HG03575 (cell line): ENCODE measurements at regions not wholly inside any gene's neighbourhood (a gene's known extent, or its start where the extent isn't known, plus 50 kb on each side); places are given as distances from the start of the nearest gene placed in this dataset.

Experiments used
- ATAC-seq: cut with Tn5 transposase; IDR thresholded peaks from one replicate; pipeline ENCODE4 v1.9.1; 2021; ENCODE audit not compliant: unreplicated experiment, insufficient number of reproducible peaks, low FRiP score; ENCODE audit errors: extremely low read depth

- ATAC-seq: no peak
Measured at GRCh38 chr20:39643292-39643691, 681.1 kb downstream of the DHX35 start.

- ATAC-seq: no peak
Measured at GRCh38 chr20:39641423-39641822, 679.3 kb downstream of the DHX35 start.

- ATAC-seq: no peak
Measured at GRCh38 chr20:39640147-39640546, 678.0 kb downstream of the DHX35 start.

GRCh38 chr20:39638731-39639130 lies 676.6 kb downstream of the DHX35 start:
- ATAC-seq: no peak

- ATAC-seq: no peak
Measured at GRCh38 chr20:39633689-39634088, 671.5 kb downstream of the DHX35 start.

GRCh38 chr20:39632757-39633156 lies 670.6 kb downstream of the DHX35 start:
- no peak for ATAC-seq

GRCh38 chr20:39632176-39632575 lies 670.0 kb downstream of the DHX35 start:
- no peak for ATAC-seq

- ATAC-seq: no peak
Measured at GRCh38 chr20:39631557-39631956, 669.4 kb downstream of the DHX35 start.

- no peak for ATAC-seq
Measured at GRCh38 chr20:39630215-39630908, 668.2 kb downstream of the DHX35 start.

GRCh38 chr20:39627765-39628164 lies 665.6 kb downstream of the DHX35 start:
- ATAC-seq: no peak

- ATAC-seq: no peak
Measured at GRCh38 chr20:39624316-39624715, 662.2 kb downstream of the DHX35 start.

- no peak for ATAC-seq
Measured at GRCh38 chr20:39623584-39624234, 661.6 kb downstream of the DHX35 start.

GRCh38 chr20:39619271-39619785 lies 657.2 kb downstream of the DHX35 start:
- no peak for ATAC-seq

GRCh38 chr20:39611901-39612300 lies 649.8 kb downstream of the DHX35 start:
- no peak for ATAC-seq

GRCh38 chr20:39607141-39607540 lies 645.0 kb downstream of the DHX35 start:
- no peak for ATAC-seq

- no peak for ATAC-seq
Measured at GRCh38 chr20:39605908-39606307, 643.8 kb downstream of the DHX35 start.

GRCh38 chr20:39605361-39605760 lies 643.2 kb downstream of the DHX35 start:
- ATAC-seq: no peak

GRCh38 chr20:39603219-39603618 lies 641.1 kb downstream of the DHX35 start:
- no peak for ATAC-seq

- ATAC-seq: no peak
Measured at GRCh38 chr20:39602649-39603048, 640.5 kb downstream of the DHX35 start.

- no peak for ATAC-seq
Measured at GRCh38 chr20:39600871-39601270, 638.7 kb downstream of the DHX35 start.

GRCh38 chr20:39600156-39600555 lies 638.0 kb downstream of the DHX35 start:
- no peak for ATAC-seq
